NCI-H2227 (cell line): ENCODE measurements at regions not wholly inside any gene's neighbourhood (a gene's known extent, or its start where the extent isn't known, plus 50 kb on each side); places are given as distances from the start of the nearest gene placed in this dataset.

Experiments used
- DNase-seq: peaks from one replicate; lab custom pipeline; 2025; ENCODE audit not compliant: unreplicated experiment; lab: John Stamatoyannopoulos, UW

- DNase-seq = no peak
Observed at GRCh38 chr5:113792806-113793205, 279.3 kb downstream of the YTHDC2 start.

GRCh38 chr5:113794981-113795380, 281.5 kb downstream of the YTHDC2 start:
- no peak for DNase-seq

GRCh38 chr5:113800686-113801085, 287.2 kb downstream of the YTHDC2 start:
- DNase-seq = no peak

- no peak for DNase-seq
Observed at GRCh38 chr5:113804264-113804663, 290.8 kb downstream of the YTHDC2 start.

- DNase-seq = no peak
Observed at GRCh38 chr5:113804943-113805342, 291.4 kb downstream of the YTHDC2 start.

GRCh38 chr5:113806250-113806649, 292.8 kb downstream of the YTHDC2 start:
- DNase-seq = no peak

- no peak for DNase-seq
Observed at GRCh38 chr5:113806904-113807303, 293.4 kb downstream of the YTHDC2 start.

- DNase-seq = no peak
Observed at GRCh38 chr5:113807427-113807991, 294.0 kb downstream of the YTHDC2 start.

- DNase-seq = no peak
Observed at GRCh38 chr5:113808956-113809355, 295.5 kb downstream of the YTHDC2 start.

- DNase-seq = no peak
Observed at GRCh38 chr5:113809626-113810025, 296.1 kb downstream of the YTHDC2 start.

GRCh38 chr5:113813466-113813865, 300.0 kb downstream of the YTHDC2 start:
- DNase-seq = no peak

- DNase-seq = no peak
Observed at GRCh38 chr5:113817683-113818082, 304.2 kb downstream of the YTHDC2 start.

- no peak for DNase-seq
Observed at GRCh38 chr5:113823696-113824095, 310.2 kb downstream of the YTHDC2 start.

- DNase-seq = no peak
Observed at GRCh38 chr5:113824307-113824706, 310.8 kb downstream of the YTHDC2 start.

GRCh38 chr5:113825176-113825575, 311.7 kb downstream of the YTHDC2 start:
- no peak for DNase-seq

GRCh38 chr5:113846941-113847340, 333.4 kb downstream of the YTHDC2 start:
- no peak for DNase-seq

- no peak for DNase-seq
Observed at GRCh38 chr5:113864437-113864836, 350.9 kb downstream of the YTHDC2 start.

- DNase-seq = no peak
Observed at GRCh38 chr5:113866763-113867162, 353.3 kb downstream of the YTHDC2 start.

- DNase-seq = no peak
Observed at GRCh38 chr5:113869611-113870010, 356.1 kb downstream of the YTHDC2 start.

- DNase-seq = no peak
Observed at GRCh38 chr5:113871972-113872371, 358.5 kb downstream of the YTHDC2 start.

- no peak for DNase-seq
Observed at GRCh38 chr5:113875096-113875495, 361.6 kb downstream of the YTHDC2 start.

- DNase-seq = no peak
Observed at GRCh38 chr5:113891491-113891890, 378.0 kb downstream of the YTHDC2 start.

- DNase-seq = no peak
Observed at GRCh38 chr5:113896789-113897188, 383.3 kb downstream of the YTHDC2 start.

GRCh38 chr5:113897748-113898147, 384.3 kb downstream of the YTHDC2 start:
- no peak for DNase-seq
